Coronary artery (tissue), 2 donors: ENCODE measurements at regions not wholly inside any gene's neighbourhood (a gene's known extent, or its start where the extent isn't known, plus 50 kb on each side); places are given as distances from the start of the nearest gene placed in this dataset.

Experiments used
- DNase-seq: peaks from one replicate; pipeline ENCODE4 v3.0.0-alpha.2; 2017; ENCODE audit warnings: low spot score
- H3K27ac ChIP-seq, 2 donors: fragments of 200-600 bp; sonication (generic); one replicate each; pipeline ENCODE4 v1.5.1; 2016 to 2019
- H3K4me3 ChIP-seq: fragments of 200-600 bp; sonication (generic); 2 replicates; pipeline ENCODE4 v1.5.1; 2016; ENCODE audit warnings: mild to moderate bottlenecking, moderate library complexity
- TF ChIP-seq, protein P1 (sequence below): fragments of 200-600 bp; sonication (generic); IDR thresholded peaks from one replicate; pipeline ENCODE4 v1.5.1; 2019; ENCODE audit warnings: antibody characterized with exemption

DNA sequence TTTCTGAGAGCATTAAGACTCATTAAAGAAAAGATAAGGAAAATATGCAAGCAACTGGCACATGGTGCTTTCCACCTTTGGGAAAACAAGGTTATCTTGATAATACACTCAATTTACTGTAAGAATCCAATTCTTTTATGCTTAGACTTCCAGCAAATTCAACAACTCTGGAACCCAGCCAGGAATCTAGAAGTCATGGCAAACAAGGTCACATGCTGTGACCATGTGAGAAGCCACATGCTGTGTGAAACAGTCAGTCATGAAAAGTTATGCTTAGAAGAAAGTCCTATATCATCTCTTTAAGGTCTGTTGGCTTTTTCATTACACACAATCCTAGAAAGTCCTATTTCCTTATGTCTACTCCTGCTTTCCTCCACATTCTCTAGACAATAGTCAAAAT lies 581.8 kb upstream of the C9orf72 start:
- DNase-seq, result no peak
- H3K4me3 ChIP-seq, result no peak overlapping the region
- no peak overlapping the region for H3K27ac ChIP-seq
- TF ChIP-seq, protein P1, sequence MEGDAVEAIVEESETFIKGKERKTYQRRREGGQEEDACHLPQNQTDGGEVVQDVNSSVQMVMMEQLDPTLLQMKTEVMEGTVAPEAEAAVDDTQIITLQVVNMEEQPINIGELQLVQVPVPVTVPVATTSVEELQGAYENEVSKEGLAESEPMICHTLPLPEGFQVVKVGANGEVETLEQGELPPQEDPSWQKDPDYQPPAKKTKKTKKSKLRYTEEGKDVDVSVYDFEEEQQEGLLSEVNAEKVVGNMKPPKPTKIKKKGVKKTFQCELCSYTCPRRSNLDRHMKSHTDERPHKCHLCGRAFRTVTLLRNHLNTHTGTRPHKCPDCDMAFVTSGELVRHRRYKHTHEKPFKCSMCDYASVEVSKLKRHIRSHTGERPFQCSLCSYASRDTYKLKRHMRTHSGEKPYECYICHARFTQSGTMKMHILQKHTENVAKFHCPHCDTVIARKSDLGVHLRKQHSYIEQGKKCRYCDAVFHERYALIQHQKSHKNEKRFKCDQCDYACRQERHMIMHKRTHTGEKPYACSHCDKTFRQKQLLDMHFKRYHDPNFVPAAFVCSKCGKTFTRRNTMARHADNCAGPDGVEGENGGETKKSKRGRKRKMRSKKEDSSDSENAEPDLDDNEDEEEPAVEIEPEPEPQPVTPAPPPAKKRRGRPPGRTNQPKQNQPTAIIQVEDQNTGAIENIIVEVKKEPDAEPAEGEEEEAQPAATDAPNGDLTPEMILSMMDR, result no peak

DNA sequence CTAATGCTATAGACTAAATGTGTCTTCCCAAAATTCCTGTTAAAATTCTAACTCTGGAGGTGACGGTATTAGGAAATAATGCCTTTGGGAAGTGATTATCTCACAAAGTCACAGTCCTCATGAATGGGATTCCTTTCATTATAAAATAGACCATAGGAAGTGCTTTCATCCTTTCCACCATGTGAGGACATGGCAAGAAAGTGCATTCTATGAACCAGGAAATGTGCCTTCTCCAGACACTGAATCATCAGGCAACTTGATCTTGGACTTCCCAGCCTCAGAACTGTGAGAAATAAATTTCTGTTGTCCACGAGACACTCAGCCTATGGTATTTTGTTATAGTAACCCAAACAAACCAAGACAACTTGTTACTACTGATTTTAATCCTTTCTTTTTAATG lies 582.4 kb upstream of the C9orf72 start:
- no peak overlapping the region for H3K4me3 ChIP-seq
- no peak for DNase-seq
- no peak overlapping the region for H3K27ac ChIP-seq
- TF ChIP-seq, protein P1, result no peak

DNA sequence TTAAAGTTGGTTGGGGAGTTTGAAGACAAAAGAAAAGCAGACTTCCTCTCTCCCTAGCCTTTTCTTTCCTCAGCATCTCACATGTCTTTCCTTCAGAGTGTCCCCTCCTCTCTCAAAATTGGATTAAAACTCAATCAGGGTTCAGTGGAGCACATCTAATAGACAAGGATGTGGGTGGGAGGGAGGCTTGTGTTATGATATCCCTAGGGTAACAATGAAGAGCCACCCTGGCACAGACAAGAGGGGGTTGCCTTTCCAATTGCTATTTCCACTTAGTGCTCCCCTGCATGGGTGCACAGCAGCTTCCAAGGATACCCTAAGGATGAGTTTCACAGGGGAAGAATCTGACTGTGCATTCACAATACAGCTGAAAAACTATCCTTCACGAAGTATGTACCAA lies 585.2 kb upstream of the C9orf72 start:
- Histone ChIP-seq H3K4me3 (no peak overlapping the region), H3K27ac (no peak overlapping the region)
- DNase-seq, result no peak
- TF ChIP-seq, protein P1, result no peak

DNA sequence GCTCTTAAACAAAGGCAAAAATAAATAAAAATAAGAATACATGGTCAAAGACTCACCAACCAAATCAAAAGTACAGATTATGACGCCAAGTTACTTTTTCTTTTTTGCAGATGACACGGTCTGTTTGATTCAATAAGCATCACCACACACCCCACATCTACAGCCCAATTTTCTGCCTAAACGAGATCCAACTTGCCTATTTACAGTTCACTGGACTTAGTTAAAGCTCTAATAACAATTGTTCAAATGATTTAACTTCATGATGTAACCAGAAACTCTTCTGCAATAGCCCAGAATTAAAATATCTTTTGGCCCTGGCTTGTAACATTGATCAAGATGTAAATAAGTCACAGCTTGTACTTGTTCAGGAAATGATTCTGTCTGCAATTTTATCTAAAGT lies 590.3 kb upstream of the C9orf72 start:
- TF ChIP-seq, protein P1, result no peak
- H3K27ac ChIP-seq, result no peak overlapping the region
- no peak for DNase-seq

DNA sequence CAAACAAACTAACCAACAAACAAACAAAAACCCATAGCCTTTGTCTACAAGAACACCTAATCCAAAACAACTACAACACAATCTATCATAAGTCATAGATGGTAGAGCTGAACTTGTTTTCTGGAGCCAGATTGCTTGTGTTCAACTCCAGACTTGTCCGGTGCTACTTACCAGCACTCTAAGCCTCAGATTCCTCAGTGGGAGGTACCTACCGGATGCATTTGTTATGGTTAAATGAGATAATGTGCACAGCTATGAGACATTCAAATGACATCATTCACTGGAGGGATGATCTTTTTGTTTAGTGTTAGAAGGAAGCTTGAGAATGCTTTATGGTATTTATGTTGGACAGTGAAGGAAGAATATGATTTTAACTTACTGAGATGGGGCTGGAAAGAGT lies 592.9 kb upstream of the C9orf72 start:
- TF ChIP-seq, protein P1, result no peak
- DNase-seq, result no peak
- no peak overlapping the region for H3K27ac ChIP-seq
- no peak overlapping the region for H3K4me3 ChIP-seq

More for the DNA sequence above, 590.3 kb upstream of the C9orf72 start:
- H3K4me3 ChIP-seq, result no peak overlapping the region

DNA sequence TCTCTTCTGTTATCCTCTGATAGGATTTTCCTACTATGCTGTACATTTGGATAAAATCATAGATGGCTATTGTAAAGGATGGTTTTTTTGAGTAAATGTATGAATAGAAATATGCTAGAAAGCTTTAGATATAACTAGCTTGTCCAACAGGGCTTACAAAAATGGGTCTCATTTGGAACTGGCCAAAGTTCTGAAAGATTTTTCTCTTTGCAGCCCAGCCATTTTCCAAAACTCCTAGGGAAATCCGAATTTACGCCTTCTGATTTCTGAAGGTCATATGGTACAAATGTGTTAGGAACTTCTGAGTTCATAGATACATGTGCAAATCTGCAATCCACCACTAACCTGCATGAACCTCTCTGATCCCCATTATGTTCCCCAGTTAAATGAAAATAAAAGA lies 603.9 kb upstream of the C9orf72 start:
- DNase-seq, result no peak
- Histone ChIP-seq H3K27ac (no peak overlapping the region), H3K4me3 (no peak overlapping the region)
- TF ChIP-seq, protein P1, result no peak

DNA sequence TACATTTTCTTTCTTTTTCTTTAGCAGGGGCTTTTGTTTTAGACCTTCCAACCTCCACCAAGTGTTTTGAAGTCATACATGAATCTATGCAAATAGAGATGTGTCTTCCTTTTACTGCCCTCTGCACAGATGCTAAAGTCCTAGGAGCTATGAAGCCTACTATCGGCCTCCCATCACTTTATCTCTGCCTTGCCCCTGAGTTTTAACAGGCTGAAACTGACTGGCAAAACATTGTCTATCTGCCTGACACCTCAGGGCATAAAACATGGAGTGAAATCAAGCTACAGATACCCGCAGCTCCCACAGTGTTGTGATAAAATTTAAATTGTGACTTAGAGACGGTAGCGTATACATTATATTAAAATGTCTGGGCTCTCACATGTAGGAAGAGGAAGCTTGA lies 604.6 kb upstream of the C9orf72 start:
- DNase-seq, result no peak
- TF ChIP-seq, protein P1, result no peak
- Histone ChIP-seq H3K27ac (no peak overlapping the region), H3K4me3 (no peak overlapping the region)
